Upper lobe of left lung (tissue), 6 donors: ENCODE measurements at regions not wholly inside any gene's neighbourhood (a gene's known extent, or its start where the extent isn't known, plus 50 kb on each side); places are given as distances from the start of the nearest gene placed in this dataset.
A peak's percentile ranks its signal among the peaks of the same experiment; 100 is the strongest.

ENCODE experiments used
- ATAC-seq, 2 donors: fragments of 200-7000 bp; cut with Tn5 transposase; one replicate each; pipeline ENCODE4 v1.9.1; 2022; ENCODE audit warnings: mild to moderate bottlenecking in 2 of 2, moderate library complexity in 2 of 2; ENCODE audit not compliant: low FRiP score in 2 of 2
- DNase-seq, 2 donors: peaks; one replicate each; pipeline ENCODE4 v3.0.0-alpha.2; 2019 to 2020
- H3K27ac ChIP-seq, 4 donors: fragments of 200-600 bp; sonication (generic); one replicate each; pipeline ENCODE4 v1.5.1; 2016 to 2019
- H3K27me3 ChIP-seq, 4 donors: fragments of 200-600 bp; sonication (generic); one replicate each; pipeline ENCODE4 v1.5.1; 2017 to 2019
- H3K36me3 ChIP-seq, 4 donors: fragments of 200-600 bp; sonication (generic); one replicate each; pipeline ENCODE4 v1.5.1; 2016 to 2019
- H3K4me1 ChIP-seq, 4 donors: fragments of 200-600 bp; sonication (generic); one replicate each; pipeline ENCODE4 v1.5.1; 2018 to 2019
- H3K4me3 ChIP-seq, 4 donors: fragments of 200-600 bp; sonication (generic); one replicate each; pipeline ENCODE4 v1.5.1; 2017 to 2019; ENCODE audit warnings: mild to moderate bottlenecking in 2 of 4, moderate library complexity in 1 of 4
- H3K9me3 ChIP-seq, 4 donors: fragments of 200-600 bp; sonication (generic); one replicate each; pipeline ENCODE4 v1.5.1; 2018 to 2019
- CTCF ChIP-seq, 6 experiments: fragments of 450-650 bp in 4 of 6; fragments of 200-600 bp in 2 of 6; sonication (generic) in 2 of 6; IDR thresholded peaks; one replicate each; pipeline ENCODE4 v1.5.1; 2016 to 2019; ENCODE audit warnings: antibody characterized with exemption in 6 of 6
- EP300 ChIP-seq, 4 donors: sonication (generic); formaldehyde crosslinking; IDR thresholded peaks; one replicate each; pipeline ENCODE4 v1.5.1; 2017; ENCODE audit warnings: antibody characterized with exemption in 4 of 4, control low read depth in 2 of 4
- POLR2A ChIP-seq, 4 donors: fragments of 450-650 bp; IDR thresholded peaks; one replicate each; pipeline ENCODE4 v1.5.1; 2016 to 2017; ENCODE audit warnings: antibody characterized with exemption in 4 of 4, mild to moderate bottlenecking in 2 of 4
- POLR2AphosphoS5 ChIP-seq, 2 donors: sonication (generic); formaldehyde crosslinking; IDR thresholded peaks; one replicate each; pipeline ENCODE4 v1.5.1; 2017; ENCODE audit warnings: antibody characterized with exemption in 2 of 2
- WGBS, 2 donors: methylation state at CpG; one replicate each; pipeline ENCODE4 v1.1.5; 2017 to 2018; 5-methylcytosine and 5-hydroxymethylcytosine counted together
- donor health status: DM: no; HTN: no; CAD: no; lungs with moderate emphysema.
- donor health status: DM: no; HTN: yes; CAD: no; lungs with severe emphysema.

GRCh38 chr15:67892559-67893377 lies 52.9 kb upstream of the RNU6-1 start:
- WGBS, 2 donors, result 80 to 85% methylated on average over 2 of the region's 2 CpGs
- TF ChIP-seq EP300 (IDR thresholded peaks at IDR 0.05) (no peak), POLR2A (IDR thresholded peaks at IDR 0.05) (no peak), CTCF (IDR thresholded peaks at IDR 0.05) (no peak), POLR2AphosphoS5 (IDR thresholded peaks at IDR 0.05) (no peak)
- DNase-seq (no peak), ATAC-seq (peak in 1 of 2 donors; percentile 68)
- Histone ChIP-seq H3K4me1 (peaks cover 0 to 4% (median 1%) of the 10 kb centered on the region in 4 donors), H3K27ac (no peak overlapping the region), H3K4me3 (no peak overlapping the region), H3K36me3 (no peaks in the 10 kb centered on the region), H3K9me3 (no peaks in the 10 kb centered on the region), H3K27me3 (no peaks in the 10 kb centered on the region)

- no peak for ATAC-seq
- Histone ChIP-seq H3K4me1 (peaks cover 0 to 5% (median 2%) of the 10 kb centered on the region in 4 donors), H3K9me3 (no peaks in the 10 kb centered on the region), H3K36me3 (no peaks in the 10 kb centered on the region), H3K27ac (no peak overlapping the region), H3K4me3 (no peak overlapping the region), H3K27me3 (no peaks in the 10 kb centered on the region)
- no peak for TF ChIP-seq POLR2A (IDR thresholded peaks at IDR 0.05)
- no peak for TF ChIP-seq CTCF (IDR thresholded peaks at IDR 0.05)
- TF ChIP-seq EP300 (IDR thresholded peaks at IDR 0.05), result no peak
- TF ChIP-seq POLR2AphosphoS5 (IDR thresholded peaks at IDR 0.05), result no peak
- no peak for DNase-seq
These were observed 55.4 kb upstream of the RNU6-1 start for GRCh38 chr15:67895237-67895636.

- H3K9me3 ChIP-seq, result no peaks in the 10 kb centered on the region
- TF ChIP-seq CTCF (IDR thresholded peaks at IDR 0.05), result no peak
- TF ChIP-seq POLR2AphosphoS5 (IDR thresholded peaks at IDR 0.05), result no peak
- peaks cover 0 to 5% (median under 1%) of the 10 kb centered on the region in 4 donors for H3K4me1 ChIP-seq
- no peak for ATAC-seq
- no peaks in the 10 kb centered on the region for H3K27me3 ChIP-seq
- H3K27ac ChIP-seq, result no peak overlapping the region
- no peaks in the 10 kb centered on the region for H3K36me3 ChIP-seq
- 75 to 76% methylated on average over 3 of the region's 3 CpGs for WGBS, 2 donors
- H3K4me3 ChIP-seq, result no peak overlapping the region
- no peak for DNase-seq
These were observed 57.9 kb upstream of the RNU6-1 start for GRCh38 chr15:67897646-67898339.

- Histone ChIP-seq H3K27ac (no peak overlapping the region), H3K9me3 (no peaks in the 10 kb centered on the region)
- 69 to 73% methylated on average over 9 of the region's 9 CpGs for WGBS, 2 donors
These were observed 59.9 kb upstream of the RNU6-1 start for GRCh38 chr15:67899596-67900283.

More at GRCh38 chr15:67899596-67900283, 59.9 kb upstream of the RNU6-1 start:
- DNase-seq (no peak), ATAC-seq (no peak)
- Histone ChIP-seq H3K27me3 (no peaks in the 10 kb centered on the region), H3K36me3 (no peaks in the 10 kb centered on the region), H3K4me3 (no peak overlapping the region), H3K4me1 (peaks cover 0 to 5% (median 0%) of the 10 kb centered on the region in 4 donors)
- TF ChIP-seq POLR2AphosphoS5 (IDR thresholded peaks at IDR 0.05) (no peak), CTCF (IDR thresholded peaks at IDR 0.05) (no peak), EP300 (IDR thresholded peaks at IDR 0.05) (no peak), POLR2A (IDR thresholded peaks at IDR 0.05) (no peak)
